Suprapubic skin (tissue), 4 donors: ENCODE measurements at regions not wholly inside any gene's neighbourhood (a gene's known extent, or its start where the extent isn't known, plus 50 kb on each side); places are given as distances from the start of the nearest gene placed in this dataset.
"Not testable (repeated sequence)": the region's sequence is repeated elsewhere in the genome, so short reads cannot be mapped to it uniquely, and the experiment has no call there.

Experiments used
- DNase-seq, 2 donors: peaks; one replicate each; pipeline ENCODE4 v3.0.0-alpha.2; 2019; ENCODE audit warnings: low spot score in 2 of 2
- H3K27ac ChIP-seq: fragments of 200-600 bp; sonication (generic); one replicate; pipeline ENCODE4 v1.5.1; 2019
- H3K27me3 ChIP-seq: fragments of 200-600 bp; sonication (generic); one replicate; pipeline ENCODE4 v1.5.1; 2019
- H3K36me3 ChIP-seq: fragments of 200-600 bp; sonication (generic); one replicate; pipeline ENCODE4 v1.5.1; 2019
- H3K4me1 ChIP-seq: fragments of 200-600 bp; sonication (generic); one replicate; pipeline ENCODE4 v1.5.1; 2019
- H3K4me3 ChIP-seq: fragments of 200-600 bp; sonication (generic); one replicate; pipeline ENCODE4 v1.5.1; 2019; ENCODE audit warnings: mild to moderate bottlenecking
- H3K9me3 ChIP-seq: fragments of 200-600 bp; sonication (generic); one replicate; pipeline ENCODE4 v1.5.1; 2019
- CTCF ChIP-seq, 2 donors: fragments of 200-600 bp in 1 of 2; fragments of 450-650 bp in 1 of 2; sonication (generic) in 1 of 2; IDR thresholded peaks; one replicate each; pipeline ENCODE4 v1.5.1; 2016 to 2019; ENCODE audit warnings: antibody characterized with exemption in 2 of 2, mild to moderate bottlenecking in 1 of 2, moderate library complexity in 1 of 2
- EP300 ChIP-seq: sonication (generic); formaldehyde crosslinking; IDR thresholded peaks from one replicate; pipeline ENCODE4 v1.6.1; 2017; ENCODE audit warnings: antibody characterized with exemption
- POLR2A ChIP-seq, 2 donors: fragments of 450-650 bp; IDR thresholded peaks; one replicate each; pipeline ENCODE4 v1.6.1; 2017; ENCODE audit warnings: antibody characterized with exemption in 2 of 2, mild to moderate bottlenecking in 2 of 2, moderate library complexity in 2 of 2
- POLR2AphosphoS5 ChIP-seq, 3 donors: sonication (generic); formaldehyde crosslinking; IDR thresholded peaks; one replicate each; pipeline ENCODE4 v1.6.1; 2017; ENCODE audit warnings: antibody characterized with exemption in 3 of 3
- WGBS: methylation state at CpG from one replicate; pipeline ENCODE4 v1.1.5; 2018; 5-methylcytosine and 5-hydroxymethylcytosine counted together

- H3K36me3 ChIP-seq: no peaks in the 10 kb centered on the region
- WGBS: 53% methylated on average over 3 of the region's 3 CpGs
Measured at GRCh38 chr3:162628531-162628930, 1131.9 kb downstream of the OTOL1 start.

GRCh38 chr3:162629372-162629771 is 1132.8 kb downstream of the OTOL1 start:
- no peak for DNase-seq
- Histone ChIP-seq H3K4me1 (no peaks in the 10 kb centered on the region), H3K27me3 (no peaks in the 10 kb centered on the region), H3K36me3 (no peaks in the 10 kb centered on the region), H3K4me3 (no peak overlapping the region), H3K27ac (no peak overlapping the region), H3K9me3 (no peaks in the 10 kb centered on the region)
- TF ChIP-seq EP300 (no peak), POLR2A (IDR thresholded peaks at IDR 0.05) (no peak)

More at GRCh38 chr3:162628531-162628930, 1131.9 kb downstream of the OTOL1 start:
- no peaks in the 10 kb centered on the region for H3K27me3 ChIP-seq
- H3K9me3 ChIP-seq: no peaks in the 10 kb centered on the region
- H3K4me3 ChIP-seq: no peak overlapping the region
- no peak overlapping the region for H3K27ac ChIP-seq
- no peak for TF ChIP-seq POLR2A (IDR thresholded peaks at IDR 0.05)
- TF ChIP-seq POLR2AphosphoS5 (IDR thresholded peaks at IDR 0.05): no peak
- TF ChIP-seq CTCF (IDR thresholded peaks at IDR 0.05): no peak
- TF ChIP-seq EP300: no peak
- H3K4me1 ChIP-seq: no peaks in the 10 kb centered on the region
- DNase-seq: no peak

- no peaks in the 10 kb centered on the region for H3K27me3 ChIP-seq
- H3K4me3 ChIP-seq: no peak overlapping the region
- WGBS: 76% methylated on average over 2 of the region's 2 CpGs
- TF ChIP-seq POLR2A (IDR thresholded peaks at IDR 0.05) (no peak), EP300 (no peak), POLR2AphosphoS5 (IDR thresholded peaks at IDR 0.05) (no peak)
- peaks cover 7% of the 10 kb centered on the region for H3K9me3 ChIP-seq
- H3K4me1 ChIP-seq: no peaks in the 10 kb centered on the region
- no peak for DNase-seq
- H3K36me3 ChIP-seq: no peaks in the 10 kb centered on the region
- H3K27ac ChIP-seq: no peak overlapping the region
Measured at GRCh38 chr3:162632672-162633071, 1136.1 kb downstream of the OTOL1 start.

- not testable (repeated sequence) for H3K27me3 ChIP-seq, DNase-seq, H3K4me3 ChIP-seq, H3K36me3 ChIP-seq, H3K4me1 ChIP-seq, H3K9me3 ChIP-seq, H3K27ac ChIP-seq
- WGBS: 98% methylated on average over 8 of the region's 13 CpGs
Measured at GRCh38 chr3:162640208-162640607, 1143.6 kb downstream of the OTOL1 start.

GRCh38 chr3:162641317-162641716 is 1144.7 kb downstream of the OTOL1 start:
- H3K4me1 ChIP-seq: no peaks in the 10 kb centered on the region
- no peak for DNase-seq
- no peak overlapping the region for H3K27ac ChIP-seq
- peaks cover 6% of the 10 kb centered on the region for H3K9me3 ChIP-seq
- H3K4me3 ChIP-seq: no peak overlapping the region
- H3K36me3 ChIP-seq: no peaks in the 10 kb centered on the region
- 80% methylated on average over 3 of the region's 3 CpGs for WGBS
- H3K27me3 ChIP-seq: no peaks in the 10 kb centered on the region
- TF ChIP-seq CTCF (IDR thresholded peaks at IDR 0.05): no peak
- no peak for TF ChIP-seq POLR2AphosphoS5 (IDR thresholded peaks at IDR 0.05)
- TF ChIP-seq EP300: no peak
- no peak for TF ChIP-seq POLR2A (IDR thresholded peaks at IDR 0.05)

- 34% methylated on average over 2 of the region's 2 CpGs for WGBS
- DNase-seq: no peak
- Histone ChIP-seq H3K36me3 (no peaks in the 10 kb centered on the region), H3K4me1 (no peaks in the 10 kb centered on the region), H3K27ac (no peak overlapping the region), H3K4me3 (no peak overlapping the region), H3K9me3 (peaks cover 6% of the 10 kb centered on the region), H3K27me3 (no peaks in the 10 kb centered on the region)
- TF ChIP-seq POLR2AphosphoS5 (IDR thresholded peaks at IDR 0.05) (no peak), CTCF (IDR thresholded peaks at IDR 0.05) (no peak), EP300 (no peak), POLR2A (IDR thresholded peaks at IDR 0.05) (no peak)
Measured at GRCh38 chr3:162641907-162642306, 1145.3 kb downstream of the OTOL1 start.

GRCh38 chr3:162643245-162643644 is 1146.6 kb downstream of the OTOL1 start:
- TF ChIP-seq POLR2A (IDR thresholded peaks at IDR 0.05) (no peak), EP300 (no peak), CTCF (IDR thresholded peaks at IDR 0.05) (no peak), POLR2AphosphoS5 (IDR thresholded peaks at IDR 0.05) (no peak)
- H3K36me3 ChIP-seq: no peaks in the 10 kb centered on the region
- WGBS: 77% methylated on average over 2 of the region's 2 CpGs

More at GRCh38 chr3:162643245-162643644, 1146.6 kb downstream of the OTOL1 start:
- Histone ChIP-seq H3K4me3 (no peak overlapping the region), H3K4me1 (no peaks in the 10 kb centered on the region), H3K27ac (no peak overlapping the region), H3K9me3 (peaks cover 5% of the 10 kb centered on the region), H3K27me3 (no peaks in the 10 kb centered on the region)
- DNase-seq: no peak
